SK-N-SH (cell line): ENCODE measurements at regions not wholly inside any gene's neighbourhood (a gene's known extent, or its start where the extent isn't known, plus 50 kb on each side); places are given as distances from the start of the nearest gene placed in this dataset.

ENCODE experiments used
- CTCF ChIA-PET: fragments of 300-600, 350-600 bp; formaldehyde crosslinking; extraction: SDS; loops from one replicate; lab custom pipeline; 2021; lab: Yijun Ruan, JAX
- POLR2A ChIA-PET: fragments of 350-600 bp; sonication (Branson Sonifier 250); formaldehyde crosslinking; extraction: SDS; loops from one replicate; lab custom pipeline; 2020; ENCODE audit warnings: antibody characterized with exemption, inconsistent platforms; lab: Yijun Ruan, JAX
- DNase-seq: peaks from one replicate; pipeline ENCODE4 v3.0.0; 2012
- H2AFZ ChIP-seq: fragments of 200-600 bp; sonication (generic); 2 replicates; pipeline ENCODE4 v1.8.1; 2016; ENCODE audit warnings: antibody characterized with exemption, mild to moderate bottlenecking, low read depth
- H3F3A ChIP-seq: fragments of 200-600 bp; sonication (generic); replicated peaks from 2 replicates; pipeline ENCODE3; 2016; ENCODE audit warnings: antibody characterized with exemption, mild to moderate bottlenecking; ENCODE audit not compliant: insufficient read depth
- H3K27ac ChIP-seq, 2 experiments: fragments of 200-500 bp in 1 of 2; fragments of 200-600 bp in 1 of 2; sonication (Bioruptor generic) in 1 of 2; sonication (generic), shearing (Covaris generic) in 1 of 2; 2 replicates each; pipeline versions ENCODE4 v1.5.1 to v1.6.1; 2014 to 2016; ENCODE audit warnings: low read depth in 2 of 2, inconsistent platforms in 1 of 2, low read length in 1 of 2, mild to moderate bottlenecking in 1 of 2, mixed read lengths in 1 of 2
- H3K27me3 ChIP-seq: fragments of 200-600 bp; sonication (generic), shearing (Covaris generic); 2 replicates; pipeline ENCODE4 v1.6.1; 2016; ENCODE audit warnings: mixed run types; ENCODE audit not compliant: insufficient read depth
- H3K36me3 ChIP-seq, 2 experiments: fragments of 200-500 bp in 1 of 2; fragments of 200-600 bp in 1 of 2; sonication (Bioruptor generic) in 1 of 2; sonication (generic) in 1 of 2; replicated peaks in 1 of 2; 2 replicates each; pipeline versions ENCODE3 to v1.5.1; 2014 to 2016; ENCODE audit warnings: low read length in 1 of 2, mild to moderate bottlenecking in 1 of 2; ENCODE audit not compliant: insufficient read depth in 2 of 2, control insufficient read depth in 1 of 2
- H3K4me1 ChIP-seq, 2 experiments: fragments of 200-500 bp in 1 of 2; fragments of 200-600 bp in 1 of 2; sonication (Bioruptor generic) in 1 of 2; sonication (generic), shearing (Covaris generic) in 1 of 2; 2 replicates each; pipeline versions ENCODE4 v1.5.1 to v1.6.1; 2014 to 2016; ENCODE audit warnings: low read depth in 1 of 2, low read length in 1 of 2, mixed run types in 1 of 2; ENCODE audit not compliant: insufficient read depth in 2 of 2, control insufficient read depth in 1 of 2
- H3K4me2 ChIP-seq: fragments of 200-600 bp; sonication (generic), shearing (Covaris generic); 2 replicates; pipeline ENCODE4 v1.6.1; 2017; ENCODE audit warnings: mixed run types
- H3K4me3 ChIP-seq, 2 experiments: fragments of 200-500 bp in 1 of 2; fragments of 200-600 bp in 1 of 2; sonication (Bioruptor generic) in 1 of 2; sonication (generic), shearing (Covaris generic) in 1 of 2; 2 replicates each; pipeline versions ENCODE4 v1.5.1 to v1.8.1; 2014 to 2016; ENCODE audit warnings: low read depth in 2 of 2, inconsistent platforms in 1 of 2, low read length in 1 of 2, mild to moderate bottlenecking in 1 of 2, mixed read lengths in 1 of 2, moderate library complexity in 1 of 2
- H3K79me2 ChIP-seq: fragments of 200-600 bp; sonication (generic); 2 replicates; pipeline ENCODE4 v1.8.1; 2017; ENCODE audit warnings: mild to moderate bottlenecking; ENCODE audit not compliant: insufficient read depth
- H3K9ac ChIP-seq: fragments of 200-600 bp; sonication (generic); 2 replicates; pipeline ENCODE4 v1.6.1; 2017; ENCODE audit warnings: mixed run types
- H3K9me2 ChIP-seq: fragments of 200-600 bp; sonication (generic); 2 replicates; pipeline ENCODE4 v1.6.1; 2017; ENCODE audit warnings: mixed run types
- H3K9me3 ChIP-seq: fragments of 200-600 bp; sonication (generic); 2 replicates; pipeline ENCODE4 v1.6.1; 2017; ENCODE audit warnings: mixed run types, mild to moderate bottlenecking, moderate library complexity
- H4K20me1 ChIP-seq: fragments of 200-600 bp; sonication (generic); 2 replicates; pipeline ENCODE4 v1.6.1; 2017; ENCODE audit warnings: mild to moderate bottlenecking, mixed run types; ENCODE audit not compliant: insufficient read depth
- CHD2 ChIP-seq: fragments of 150-350 bp; IDR thresholded peaks from 2 replicates; pipeline ENCODE4 v1.6.1; 2018; ENCODE audit warnings: low read length; ENCODE audit not compliant: partially characterized antibody
- CTCF ChIP-seq: fragments of 200-600 bp; sonication (generic); IDR thresholded peaks from 2 replicates; pipeline ENCODE4 v1.6.1; 2017; ENCODE audit warnings: antibody characterized with exemption, mild to moderate bottlenecking, moderate library complexity
- EP300 ChIP-seq, 2 experiments: IDR thresholded peaks; 2 replicates each; pipeline versions ENCODE4 v1.4.0 to v1.6.1; 2012; ENCODE audit warnings: borderline replicate concordance in 1 of 2, low read depth in 1 of 2, low read length in 1 of 2
- GABPA ChIP-seq: IDR thresholded peaks from 2 replicates; pipeline ENCODE4 v1.4.0; 2012; ENCODE audit warnings: low read depth, mild to moderate bottlenecking
- MXI1 ChIP-seq: IDR thresholded peaks from 2 replicates; pipeline ENCODE4 v1.6.1; 2012; ENCODE audit warnings: mild to moderate bottlenecking, low read depth, low read length, improper control_type of control experiment
- NFIC ChIP-seq: IDR thresholded peaks from 2 replicates; pipeline ENCODE4 v1.4.0; 2012; ENCODE audit warnings: borderline replicate concordance
- NRF1 ChIP-seq: IDR thresholded peaks from 2 replicates; pipeline ENCODE4 v1.6.1; 2012; ENCODE audit warnings: low read depth, mild to moderate bottlenecking, low read length
- PBX3 ChIP-seq: IDR thresholded peaks from 2 replicates; pipeline ENCODE4; 2012
- RAD21 ChIP-seq: IDR thresholded peaks from 2 replicates; pipeline ENCODE4 v1.6.1; 2012; ENCODE audit warnings: mild to moderate bottlenecking, low read length
- RXRA ChIP-seq: IDR thresholded peaks from 2 replicates; pipeline ENCODE4 v1.4.0; 2012; ENCODE audit warnings: low read depth, mild to moderate bottlenecking, borderline replicate concordance
- SIN3A ChIP-seq: IDR thresholded peaks from 2 replicates; pipeline ENCODE4 v1.6.1; 2012; ENCODE audit warnings: low read depth, mild to moderate bottlenecking, low read length, moderate library complexity, borderline replicate concordance
- SMC3 ChIP-seq: IDR thresholded peaks from 2 replicates; pipeline ENCODE4 v1.6.1; 2012; ENCODE audit warnings: low read depth, low read length, improper control_type of control experiment
- USF1 ChIP-seq: IDR thresholded peaks from 2 replicates; pipeline ENCODE4 v1.4.0; 2012; ENCODE audit warnings: low read depth, borderline replicate concordance
- WGBS: methylation state at CpG from one replicate; pipeline ENCODE4 v1.1.6; 2017; ENCODE audit warnings: low lambda C conversion rate; 5-methylcytosine and 5-hydroxymethylcytosine counted together

- H2AFZ ChIP-seq: no peak overlapping the region
- no peak overlapping the region for H3K9ac ChIP-seq
- DNase-seq: no peak
- no peaks in the 10 kb centered on the region for H3K36me3 ChIP-seq
- TF ChIP-seq RXRA (no peak), GABPA (no peak), EP300 (IDR thresholded peaks at IDR 0.05; ENCODE audit: borderline replicate concordance in 1 of 2, low read depth in 1 of 2, low read length in 1 of 2) (no peak), CTCF (no peak), PBX3 (no peak), SIN3A (no peak), RAD21 (no peak), SMC3 (no peak), NRF1 (no peak), MXI1 (no peak), NFIC (no peak)
- no peaks in the 10 kb centered on the region for H3K9me2 ChIP-seq
- H3K79me2 ChIP-seq: no peaks in the 10 kb centered on the region
- peaks cover under 1% of the 10 kb centered on the region; the same call in 1 of the 2 replicates for H3K27me3 ChIP-seq
- H3K4me1 ChIP-seq: no peaks in the 10 kb centered on the region
- H3K27ac ChIP-seq: no peak overlapping the region
- H3K9me3 ChIP-seq: no peaks in the 10 kb centered on the region
- ChIA-PET POLR2A (no interaction called here), CTCF (no interaction called here)
- H3K4me2 ChIP-seq: no peak overlapping the region
- WGBS: 3% methylated on average over 1 of the region's 1 CpG
- H3F3A ChIP-seq: no peaks in the 10 kb centered on the region
- H3K4me3 ChIP-seq: no peak overlapping the region
- H4K20me1 ChIP-seq: no peaks in the 10 kb centered on the region
Observed at GRCh38 chr1:192243721-192244120, 73.1 kb upstream of the RGS21 start.

- ChIA-PET CTCF (interaction anchor here (0.8 kb wide), 1 partner anchor 31 kb away, joined by 3 read pairs; no protein-coding TSS in a partner anchor), POLR2A (no interaction called here)
- no peaks in the 10 kb centered on the region for H3K4me1 ChIP-seq
- TF ChIP-seq USF1 (no peak), CHD2 (no peak)
- H3K4me2 ChIP-seq: no peak overlapping the region
- H3K9me3 ChIP-seq: no peaks in the 10 kb centered on the region
- no peaks in the 10 kb centered on the region for H3K36me3 ChIP-seq
- no peaks in the 10 kb centered on the region for H4K20me1 ChIP-seq
- no peaks in the 10 kb centered on the region for H3K79me2 ChIP-seq
- DNase-seq: no peak
- no peak overlapping the region for H3K9ac ChIP-seq
- no peak overlapping the region for H2AFZ ChIP-seq
- H3F3A ChIP-seq: no peaks in the 10 kb centered on the region
- no peak overlapping the region for H3K4me3 ChIP-seq
- H3K27ac ChIP-seq: no peak overlapping the region
- no peaks in the 10 kb centered on the region for H3K27me3 ChIP-seq
- H3K9me2 ChIP-seq: no peaks in the 10 kb centered on the region
- no CpG with 5 or more reads among the region's 2 CpGs for WGBS
Observed at GRCh38 chr1:192251735-192252134, 65.1 kb upstream of the RGS21 start.
